ENCODE measurements at regions not wholly inside any gene's neighbourhood (a gene's known extent, or its start where the extent isn't known, plus 50 kb on each side); places are given as distances from the start of the nearest gene placed in this dataset.

GRCh38 chr11:128125723-128126122, 461.6 kb downstream of the ETS1 start:
- TF ChIP-seq CTCF (IDR thresholded peaks at IDR 0.05) = no peak
- Histone ChIP-seq H3K9me3 (no peaks in the 10 kb centered on the region), H3K4me1 (no peaks in the 10 kb centered on the region), H3K36me3 (no peaks in the 10 kb centered on the region), H3K4me3 (no peak overlapping the region), H3K27ac (no peak overlapping the region), H3K27me3 (no peaks in the 10 kb centered on the region)
- DNase-seq = no peak
- intact Hi-C loops (cut with DNase I) = no loop called here
- ATAC-seq = no peak

- TF ChIP-seq CTCF (IDR thresholded peaks at IDR 0.05) = no peak
- Histone ChIP-seq H3K36me3 (no peaks in the 10 kb centered on the region), H3K27me3 (no peaks in the 10 kb centered on the region), H3K4me3 (no peak overlapping the region), H3K9me3 (no peaks in the 10 kb centered on the region), H3K27ac (no peak overlapping the region), H3K4me1 (no peaks in the 10 kb centered on the region)
- ATAC-seq (no peak), DNase-seq (no peak)
- intact Hi-C loops (cut with DNase I) = no loop called here
Measured at GRCh38 chr11:128116885-128117284, 470.5 kb downstream of the ETS1 start.

GRCh38 chr11:128116447-128116846, 470.9 kb downstream of the ETS1 start:
- Histone ChIP-seq H3K9me3 (no peaks in the 10 kb centered on the region), H3K4me1 (no peaks in the 10 kb centered on the region), H3K36me3 (no peaks in the 10 kb centered on the region), H3K27me3 (no peaks in the 10 kb centered on the region), H3K27ac (no peak overlapping the region), H3K4me3 (no peak overlapping the region)
- intact Hi-C loops (cut with DNase I) = no loop called here
- DNase-seq = no peak
- TF ChIP-seq CTCF (IDR thresholded peaks at IDR 0.05) = no peak
- no peak for ATAC-seq

- ATAC-seq (no peak), DNase-seq (no peak)
- Histone ChIP-seq H3K4me3 (no peak overlapping the region), H3K4me1 (no peaks in the 10 kb centered on the region), H3K27me3 (no peaks in the 10 kb centered on the region), H3K36me3 (no peaks in the 10 kb centered on the region), H3K27ac (no peak overlapping the region), H3K9me3 (no peaks in the 10 kb centered on the region)
- TF ChIP-seq CTCF (IDR thresholded peaks at IDR 0.05) = no peak
- intact Hi-C loops (cut with DNase I) = no loop called here
Measured at GRCh38 chr11:128105950-128106349, 481.4 kb downstream of the ETS1 start.

GRCh38 chr11:128105511-128105910, 481.8 kb downstream of the ETS1 start:
- intact Hi-C loops (cut with DNase I) = no loop called here
- ATAC-seq (no peak), DNase-seq (no peak)
- H3K27me3 ChIP-seq = no peaks in the 10 kb centered on the region
- no peaks in the 10 kb centered on the region for H3K36me3 ChIP-seq
- no peaks in the 10 kb centered on the region for H3K4me1 ChIP-seq
- no peak overlapping the region for H3K4me3 ChIP-seq
- no peak for TF ChIP-seq CTCF (IDR thresholded peaks at IDR 0.05)
- no peak overlapping the region for H3K27ac ChIP-seq
- no peaks in the 10 kb centered on the region for H3K9me3 ChIP-seq

GRCh38 chr11:128103278-128103873, 484.0 kb downstream of the ETS1 start:
- H3K36me3 ChIP-seq = no peaks in the 10 kb centered on the region
- H3K9me3 ChIP-seq = no peaks in the 10 kb centered on the region
- H3K4me1 ChIP-seq = no peaks in the 10 kb centered on the region
- no peak for DNase-seq
- intact Hi-C loops (cut with DNase I) = no loop called here
- no peak overlapping the region for H3K4me3 ChIP-seq
- no peaks in the 10 kb centered on the region for H3K27me3 ChIP-seq
- no peak overlapping the region for H3K27ac ChIP-seq
- no peak for ATAC-seq
- no peak for TF ChIP-seq CTCF (IDR thresholded peaks at IDR 0.05)
